IMR-90 (cell line): ENCODE measurements at regions not wholly inside any gene's neighbourhood (a gene's known extent, or its start where the extent isn't known, plus 50 kb on each side); places are given as distances from the start of the nearest gene placed in this dataset.

Experiments used
- ATAC-seq: fragments of 200-7000 bp; cut with Tn5 transposase; 2 replicates; pipeline ENCODE4 v1.9.1; 2020; ENCODE audit warnings: low read depth, mild to moderate bottlenecking, moderate library complexity
- BruUV-seq: library from RNA; stranded (reverse); fragments of 400-500 nt; replicated peaks from 2 replicates; lab custom pipeline; 2021; lab: Mats Ljungman, UMichigan
- CTCF ChIA-PET: fragments of 300-600 bp; formaldehyde crosslinking; extraction: SDS; loops from one replicate; lab custom pipeline; 2021; ENCODE audit warnings: antibody characterized with exemption; lab: Yijun Ruan, JAX
- POLR2A ChIA-PET: fragments of 300-600 bp; sonication (Branson Sonifier 250); formaldehyde crosslinking; loops from one replicate; lab custom pipeline; 2022; ENCODE audit warnings: antibody characterized with exemption; ENCODE audit not compliant: unreplicated experiment; lab: Charles Lee
- DNase-seq: peaks from one replicate; pipeline ENCODE4 v3.0.0; 2013
- H2AFZ ChIP-seq: replicated peaks from 2 replicates; pipeline ENCODE3; 2013; ENCODE audit warnings: low read length, mild to moderate bottlenecking; ENCODE audit not compliant: poor library complexity
- H2AK5ac ChIP-seq: 2 replicates; pipeline ENCODE4 v1.6.1; 2013; ENCODE audit warnings: low read depth, low read length, inconsistent platforms
- H2AK9ac ChIP-seq: replicated peaks from 2 replicates; pipeline ENCODE3; 2013; ENCODE audit warnings: mild to moderate bottlenecking, low read depth, low read length, moderate library complexity; ENCODE audit not compliant: poor library complexity
- H2BK120ac ChIP-seq: 2 replicates; pipeline ENCODE4 v1.6.1; 2013; ENCODE audit warnings: low read depth, low read length, inconsistent platforms
- H2BK15ac ChIP-seq: 3 replicates; pipeline ENCODE4 v1.6.1; 2013; ENCODE audit warnings: low read depth, low read length, inconsistent platforms
- H2BK20ac ChIP-seq: 2 replicates; pipeline ENCODE4 v1.6.1; 2013; ENCODE audit warnings: low read depth, mild to moderate bottlenecking, inconsistent platforms, low read length, moderate library complexity
- H2BK5ac ChIP-seq: 2 replicates; pipeline ENCODE4 v1.6.1; 2013; ENCODE audit warnings: mild to moderate bottlenecking, low read depth, low read length, inconsistent platforms; ENCODE audit not compliant: poor library complexity, severe bottlenecking
- H3K14ac ChIP-seq: replicated peaks from 2 replicates; pipeline ENCODE4 v1.6.1; 2013; ENCODE audit warnings: low read depth, low read length, inconsistent platforms
- H3K18ac ChIP-seq: 2 replicates; pipeline ENCODE4 v1.6.1; 2013; ENCODE audit warnings: low read depth, low read length, control low read depth
- H3K23ac ChIP-seq: 2 replicates; pipeline ENCODE4 v1.6.1; 2013; ENCODE audit warnings: low read depth, low read length, inconsistent platforms
- H3K27ac ChIP-seq: 2 replicates; pipeline ENCODE4 v1.5.1; 2013; ENCODE audit warnings: mild to moderate bottlenecking, control low read depth, low read length; ENCODE audit not compliant: insufficient read depth
- H3K27me3 ChIP-seq: 2 replicates; pipeline ENCODE4 v1.6.1; 2013; ENCODE audit warnings: low read length; ENCODE audit not compliant: control insufficient read depth, insufficient read depth
- H3K36me3 ChIP-seq: 2 replicates; pipeline ENCODE4 v1.6.1; 2013; ENCODE audit warnings: low read length, mixed read lengths; ENCODE audit not compliant: control insufficient read depth, insufficient read depth
- H3K4ac ChIP-seq: 2 replicates; pipeline ENCODE4 v1.6.1; 2013; ENCODE audit warnings: low read depth, low read length, inconsistent platforms
- H3K4me1 ChIP-seq: 2 replicates; pipeline ENCODE4 v1.6.1; 2013; ENCODE audit warnings: low read length, mixed read lengths; ENCODE audit not compliant: control insufficient read depth, insufficient read depth
- H3K4me2 ChIP-seq: 2 replicates; pipeline ENCODE4 v1.6.1; 2013; ENCODE audit warnings: low read depth, mild to moderate bottlenecking, control low read depth, low read length, moderate library complexity
- H3K4me3 ChIP-seq: 2 replicates; pipeline ENCODE4 v1.5.1; 2013; ENCODE audit warnings: low read depth, mild to moderate bottlenecking, control low read depth, low read length, moderate library complexity; ENCODE audit not compliant: insufficient read depth
- H3K56ac ChIP-seq: 2 replicates; pipeline ENCODE4 v1.6.1; 2013; ENCODE audit warnings: low read length, inconsistent platforms; ENCODE audit not compliant: insufficient read depth; ENCODE audit errors: extremely low read depth
- H3K79me1 ChIP-seq, 2 experiments: 2 replicates each; pipeline ENCODE4 v1.6.1; 2013; ENCODE audit warnings: low read length in 2 of 2, inconsistent platforms in 1 of 2, low read depth in 1 of 2
- H3K9ac ChIP-seq: 2 replicates; pipeline ENCODE4 v1.6.1; 2013; ENCODE audit warnings: low read depth, low read length, control low read depth
- H3K9me1 ChIP-seq: 2 replicates; pipeline ENCODE4 v1.6.1; 2013; ENCODE audit warnings: low read length, inconsistent platforms; ENCODE audit not compliant: insufficient read depth
- H3K9me3 ChIP-seq: 2 replicates; pipeline ENCODE4 v1.6.1; 2013; ENCODE audit warnings: low read length; ENCODE audit not compliant: control insufficient read depth, insufficient read depth
- H4K20me1 ChIP-seq: 2 replicates; pipeline ENCODE4 v1.6.1; 2013; ENCODE audit warnings: low read length, inconsistent platforms; ENCODE audit not compliant: insufficient read depth
- H4K5ac ChIP-seq: 2 replicates; pipeline ENCODE4 v1.6.1; 2013; ENCODE audit warnings: mild to moderate bottlenecking, low read depth, low read length, control low read depth
- H4K8ac ChIP-seq, 2 experiments: 2 replicates each; pipeline ENCODE4 v1.6.1; 2013; ENCODE audit warnings: low read depth in 2 of 2, low read length in 2 of 2, control low read depth in 1 of 2, inconsistent platforms in 1 of 2
- H4K91ac ChIP-seq: 2 replicates; pipeline ENCODE4 v1.6.1; 2013; ENCODE audit warnings: low read depth, low read length, inconsistent platforms; ENCODE audit not compliant: insufficient read depth
- CHD1 ChIP-seq: IDR thresholded peaks from 2 replicates; pipeline ENCODE4 v1.6.1; 2012; ENCODE audit warnings: low read depth, low read length, improper control_type of control experiment
- FOS ChIP-seq: fragments of 150-350 bp; IDR thresholded peaks from 2 replicates; pipeline ENCODE4 v1.6.1; 2016; ENCODE audit warnings: low read depth, low read length
- MAZ ChIP-seq: IDR thresholded peaks from 2 replicates; pipeline ENCODE4 v1.6.1; 2012; ENCODE audit warnings: low read depth, mild to moderate bottlenecking, low read length, improper control_type of control experiment, moderate library complexity, borderline replicate concordance
- WGBS, 2 experiments: methylation state at CpG; one replicate each; pipeline versions ENCODE4 v1.1.5 to v1.1.7; 2013; ENCODE audit warnings: missing lambda C conversion rate in 2 of 2; ENCODE audit not compliant: insufficient read length in 1 of 2; ENCODE audit errors: extremely low coverage in 2 of 2; 5-methylcytosine and 5-hydroxymethylcytosine counted together
- dilution Hi-C: fragments of 300-500 bp; cut with HindIII; formaldehyde crosslinking; loops from one replicate; pipeline ENCODE4 v1.14.3; 2018; ENCODE audit warnings: low sequenced_read_pairs; ENCODE audit not compliant: unreplicated experiment
- in situ Hi-C: fragments of 300-500 bp; cut with MboI; formaldehyde crosslinking; loops from 3 replicates; pipeline ENCODE4 v1.14.3; 2019; ENCODE audit warnings: low sequenced_read_pairs, inconsistent platforms, mixed read lengths
- intact Hi-C: fragments of 100-400 bp; cut with micrococcal nuclease; formaldehyde crosslinking; loops from 2 replicates; pipeline ENCODE4 v1.10.0; 2022

DNA sequence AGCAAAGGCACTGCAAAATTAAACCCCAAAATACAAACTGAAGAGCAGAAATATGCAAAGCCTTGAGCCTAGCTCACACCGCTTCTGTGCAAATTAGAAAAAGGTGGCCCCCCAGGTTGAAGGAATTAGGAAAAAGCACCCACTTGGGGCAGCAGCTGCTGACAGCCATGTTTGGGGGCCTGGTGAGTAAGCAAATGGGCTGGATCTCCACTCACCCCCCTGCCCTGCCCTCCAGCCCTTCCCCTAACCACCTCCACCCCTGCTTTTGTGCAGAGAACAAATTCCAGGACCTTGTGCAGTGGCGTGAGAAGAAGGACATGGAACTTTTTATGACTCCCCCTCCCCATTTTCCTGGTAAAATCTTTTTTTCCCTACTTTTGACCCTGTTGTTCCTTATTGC is 92.0 kb upstream of the DNAH5 start:
- Histone ChIP-seq H3K79me1 (peaks cover 40 to 67% of the 10 kb centered on the region in 2 experiments), H2BK5ac (peak overlapping the region; percentile 98), H2AK9ac (peak overlapping the region; percentile 95), H3K27ac (peak overlapping the region; percentile 98), H4K91ac (peak overlapping the region; percentile 100), H4K20me1 (no peaks in the 10 kb centered on the region), H3K27me3 (no peaks in the 10 kb centered on the region), H2BK20ac (peak overlapping the region; percentile 100), H4K8ac (peak overlapping the region; percentile 99 to 100), H4K5ac (peak overlapping the region; percentile 84), H3K4ac (peak overlapping the region; percentile 100), H2AK5ac (peak overlapping the region; percentile 100), H2AFZ (no peak overlapping the region), H3K9me3 (no peaks in the 10 kb centered on the region), H3K56ac (peak overlapping the region; percentile 100), H3K18ac (peak overlapping the region; percentile 97), H3K4me3 (no peak overlapping the region), H3K4me2 (peak overlapping the region; percentile 35), H2BK120ac (peak overlapping the region; percentile 100), H2BK15ac (peak overlapping the region; percentile 96), H3K23ac (peak overlapping the region; percentile 98), H3K9ac (peak overlapping the region; percentile 68), H3K9me1 (peaks cover 42% of the 10 kb centered on the region), H3K36me3 (no peaks in the 10 kb centered on the region), H3K14ac (peak overlapping the region; percentile 100), H3K4me1 (peaks cover 50% of the 10 kb centered on the region)
- CTCF ChIA-PET = no interaction called here
- ATAC-seq (peak; percentile 25), DNase-seq (peak; percentile 69)
- POLR2A ChIA-PET = interaction anchor here (0.5 to 1.7 kb wide), 3 partner anchors 42 to 137 kb away, joined by 4 to 6 read pairs (median 4); no protein-coding TSS in a partner anchor
- dilution Hi-C loops (no loop called here), in situ Hi-C loops (no loop called here), intact Hi-C loops (loop anchor here (1.0 to 2.0 kb wide), 4 partner anchors 18 to 228 kb away; no protein-coding TSS in a partner anchor)
- TF ChIP-seq CHD1 = 0 out of 2 replicates have a peak, but pooled peaks have one; percentile 22
- no peak for TF ChIP-seq FOS
- TF ChIP-seq MAZ = 0 out of 2 replicates have a peak, but pooled peaks have one; percentile 32
- TSS peak; percentile 94 for BruUV-seq
- WGBS, 2 experiments = no CpG with 5 or more reads among the region's 2 CpGs
